Right lobe of liver (tissue), 4 donors: ENCODE measurements at regions not wholly inside any gene's neighbourhood (a gene's known extent, or its start where the extent isn't known, plus 50 kb on each side); places are given as distances from the start of the nearest gene placed in this dataset.
"Not testable (repeated sequence)": the region's sequence is repeated elsewhere in the genome, so short reads cannot be mapped to it uniquely, and the experiment has no call there.

ENCODE experiments used
- CTCF ChIP-seq, 4 donors: fragments of 200-600 bp in 3 of 4; fragments of 450-650 bp in 1 of 4; IDR thresholded peaks; one replicate each; pipeline versions ENCODE4 v1.5.1 to v1.8.0; 2016 to 2022; ENCODE audit warnings: antibody characterized with exemption in 4 of 4, mild to moderate bottlenecking in 2 of 4
- POLR2A ChIP-seq: fragments of 450-650 bp; IDR thresholded peaks from one replicate; pipeline ENCODE4 v1.6.1; 2017; ENCODE audit warnings: antibody characterized with exemption, mild to moderate bottlenecking
- donor health status: DM: no; HTN: no; CAD: no.
- donor health status: DM: no; HTN: no; CAD: no.
- donor health status: DM: no; HTN: yes; CAD: no.

- not testable (repeated sequence) for TF ChIP-seq CTCF (IDR thresholded peaks at IDR 0.05); POLR2A
Measured at GRCh38 chr2:91589454-91590328, 2898.2 kb downstream of the RPIA start.
